ENCODE measurements at regions not wholly inside any gene's neighbourhood (a gene's known extent, or its start where the extent isn't known, plus 50 kb on each side); places are given as distances from the start of the nearest gene placed in this dataset.

GRCh38 chr1:198087831-198088230 lies 69.0 kb upstream of the NEK7 start:
- H3K4me1 ChIP-seq (ENCODE audit: control insufficient read depth, extremely low read depth, insufficient read depth, low read length) = no peaks in the 10 kb centered on the region
- no peaks in the 10 kb centered on the region for H3K27me3 ChIP-seq (ENCODE audit: control insufficient read depth, insufficient read depth, low read length)
- no peak overlapping the region for H2AFZ ChIP-seq (ENCODE audit: low read length)
- no peaks in the 10 kb centered on the region for H3K9me3 ChIP-seq (ENCODE audit: control insufficient read depth, insufficient read depth, low read depth, low read length)
- H4K20me1 ChIP-seq (ENCODE audit: control insufficient read depth, extremely low read depth, insufficient read depth, low read length) = no peaks in the 10 kb centered on the region
- TF ChIP-seq, protein P1, sequence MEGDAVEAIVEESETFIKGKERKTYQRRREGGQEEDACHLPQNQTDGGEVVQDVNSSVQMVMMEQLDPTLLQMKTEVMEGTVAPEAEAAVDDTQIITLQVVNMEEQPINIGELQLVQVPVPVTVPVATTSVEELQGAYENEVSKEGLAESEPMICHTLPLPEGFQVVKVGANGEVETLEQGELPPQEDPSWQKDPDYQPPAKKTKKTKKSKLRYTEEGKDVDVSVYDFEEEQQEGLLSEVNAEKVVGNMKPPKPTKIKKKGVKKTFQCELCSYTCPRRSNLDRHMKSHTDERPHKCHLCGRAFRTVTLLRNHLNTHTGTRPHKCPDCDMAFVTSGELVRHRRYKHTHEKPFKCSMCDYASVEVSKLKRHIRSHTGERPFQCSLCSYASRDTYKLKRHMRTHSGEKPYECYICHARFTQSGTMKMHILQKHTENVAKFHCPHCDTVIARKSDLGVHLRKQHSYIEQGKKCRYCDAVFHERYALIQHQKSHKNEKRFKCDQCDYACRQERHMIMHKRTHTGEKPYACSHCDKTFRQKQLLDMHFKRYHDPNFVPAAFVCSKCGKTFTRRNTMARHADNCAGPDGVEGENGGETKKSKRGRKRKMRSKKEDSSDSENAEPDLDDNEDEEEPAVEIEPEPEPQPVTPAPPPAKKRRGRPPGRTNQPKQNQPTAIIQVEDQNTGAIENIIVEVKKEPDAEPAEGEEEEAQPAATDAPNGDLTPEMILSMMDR (conservative IDR thresholded peaks at IDR 0.05 in 1 of 2, IDR thresholded peaks at IDR 0.05 in 1 of 2; ENCODE audit: low read depth in 1 of 2, low read length in 2 of 2) = no peak
- TF ChIP-seq EZH2 (IDR thresholded peaks at IDR 0.05; ENCODE audit: low read length, missing control alignments) = no peak
- no peak overlapping the region for H3K4me2 ChIP-seq (ENCODE audit: extremely low read depth, insufficient read depth, low read length)
- H3K36me3 ChIP-seq (ENCODE audit: control insufficient read depth, insufficient read depth, low read length) = no peaks in the 10 kb centered on the region
- no peak for DNase-seq (ENCODE audit: low read depth in 2 of 2)
- no peak overlapping the region for H3K4me3 ChIP-seq (replicated peaks in 1 of 4; ENCODE audit: control extremely low read depth in 1 of 4, insufficient read depth in 1 of 4, low read depth in 3 of 4, low read length in 4 of 4)
- H3K27ac ChIP-seq (ENCODE audit: insufficient read depth, low read length) = no peak overlapping the region
- H3K79me2 ChIP-seq (ENCODE audit: control insufficient read depth, insufficient read depth, low read length) = no peaks in the 10 kb centered on the region
- H3K9ac ChIP-seq (ENCODE audit: insufficient read depth, low read length) = no peak overlapping the region

DNA sequence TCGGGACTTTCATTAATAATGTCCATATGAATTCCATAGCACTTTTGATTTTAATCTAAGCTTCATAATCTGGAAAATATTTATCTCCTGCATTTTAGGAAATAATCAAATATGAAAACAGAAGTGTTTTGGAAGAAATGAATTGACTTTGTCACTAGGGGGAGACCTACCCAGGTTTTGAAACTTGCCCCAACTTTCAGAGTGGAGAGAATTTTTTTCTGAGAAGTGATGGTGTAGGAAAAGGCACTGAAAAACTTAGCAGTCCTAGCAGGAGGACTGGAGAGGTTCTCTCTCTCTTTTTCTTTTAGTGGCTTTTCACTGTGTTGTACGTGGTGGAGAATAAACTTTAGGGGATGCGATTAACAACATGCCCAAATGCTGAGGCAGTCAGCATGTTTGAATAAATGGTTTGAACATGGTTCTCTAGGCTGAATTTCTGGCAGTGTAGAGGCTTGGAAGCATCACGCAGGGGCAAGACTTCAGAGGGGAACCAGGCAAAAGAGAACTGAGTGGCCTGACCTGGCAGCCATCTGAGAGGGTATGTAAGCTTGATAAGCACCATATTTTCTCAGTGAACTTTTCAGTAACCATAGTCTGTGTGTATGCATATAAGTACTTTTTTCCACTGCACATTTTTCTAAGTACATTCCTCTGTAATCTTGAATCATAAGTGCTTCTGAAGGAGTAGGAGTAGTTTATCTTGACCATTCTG lies 68.3 kb upstream of the NEK7 start:
- no peak overlapping the region for H3K4me2 ChIP-seq (ENCODE audit: extremely low read depth, insufficient read depth, low read length)
- no peaks in the 10 kb centered on the region for H3K79me2 ChIP-seq (ENCODE audit: control insufficient read depth, insufficient read depth, low read length)
- H3K27ac ChIP-seq (ENCODE audit: insufficient read depth, low read length) = no peak overlapping the region
- DNase-seq (ENCODE audit: low read depth in 2 of 2) = peak; percentile 73 to 92
- no peaks in the 10 kb centered on the region for H3K9me3 ChIP-seq (ENCODE audit: control insufficient read depth, insufficient read depth, low read depth, low read length)
- no peaks in the 10 kb centered on the region for H3K27me3 ChIP-seq (ENCODE audit: control insufficient read depth, insufficient read depth, low read length)
- TF ChIP-seq, protein P1 (conservative IDR thresholded peaks at IDR 0.05 in 1 of 2, IDR thresholded peaks at IDR 0.05 in 1 of 2; ENCODE audit: low read depth in 1 of 2, low read length in 2 of 2) = peak; percentile 64 to 67
- no peak for TF ChIP-seq EZH2 (IDR thresholded peaks at IDR 0.05; ENCODE audit: low read length, missing control alignments)
- H2AFZ ChIP-seq (ENCODE audit: low read length) = peak overlapping the region; percentile 15
- no peak overlapping the region for H3K9ac ChIP-seq (ENCODE audit: insufficient read depth, low read length)
- H3K4me3 ChIP-seq (replicated peaks in 1 of 4; ENCODE audit: control extremely low read depth in 1 of 4, insufficient read depth in 1 of 4, low read depth in 3 of 4, low read length in 4 of 4) = no peak overlapping the region
- no peaks in the 10 kb centered on the region for H3K4me1 ChIP-seq (ENCODE audit: control insufficient read depth, extremely low read depth, insufficient read depth, low read length)
- no peaks in the 10 kb centered on the region for H4K20me1 ChIP-seq (ENCODE audit: control insufficient read depth, extremely low read depth, insufficient read depth, low read length)
- H3K36me3 ChIP-seq (ENCODE audit: control insufficient read depth, insufficient read depth, low read length) = no peaks in the 10 kb centered on the region

GRCh38 chr1:198096390-198096789 lies 60.4 kb upstream of the NEK7 start:
- no peak overlapping the region for H3K27ac ChIP-seq (ENCODE audit: insufficient read depth, low read length)
- peak in 1 of 2 donors; percentile 57 for DNase-seq (ENCODE audit: low read depth in 2 of 2)
- no peak overlapping the region for H3K4me2 ChIP-seq (ENCODE audit: extremely low read depth, insufficient read depth, low read length)
- H2AFZ ChIP-seq (ENCODE audit: low read length) = no peak overlapping the region
- H3K36me3 ChIP-seq (ENCODE audit: control insufficient read depth, insufficient read depth, low read length) = no peaks in the 10 kb centered on the region
- H3K4me3 ChIP-seq (replicated peaks in 1 of 4; ENCODE audit: control extremely low read depth in 1 of 4, insufficient read depth in 1 of 4, low read depth in 3 of 4, low read length in 4 of 4) = no peak overlapping the region
- no peaks in the 10 kb centered on the region for H3K9me3 ChIP-seq (ENCODE audit: control insufficient read depth, insufficient read depth, low read depth, low read length)
- H3K79me2 ChIP-seq (ENCODE audit: control insufficient read depth, insufficient read depth, low read length) = no peaks in the 10 kb centered on the region
- H3K4me1 ChIP-seq (ENCODE audit: control insufficient read depth, extremely low read depth, insufficient read depth, low read length) = no peaks in the 10 kb centered on the region
- H3K27me3 ChIP-seq (ENCODE audit: control insufficient read depth, insufficient read depth, low read length) = no peaks in the 10 kb centered on the region
- TF ChIP-seq EZH2 (IDR thresholded peaks at IDR 0.05; ENCODE audit: low read length, missing control alignments) = no peak
- TF ChIP-seq, protein P1 (conservative IDR thresholded peaks at IDR 0.05 in 1 of 2, IDR thresholded peaks at IDR 0.05 in 1 of 2; ENCODE audit: low read depth in 1 of 2, low read length in 2 of 2) = no peak
- no peak overlapping the region for H3K9ac ChIP-seq (ENCODE audit: insufficient read depth, low read length)
- no peaks in the 10 kb centered on the region for H4K20me1 ChIP-seq (ENCODE audit: control insufficient read depth, extremely low read depth, insufficient read depth, low read length)

Data from fibroblast of lung (primary cell).